GM12878 (cell line): ENCODE measurements at regions not wholly inside any gene's neighbourhood (a gene's known extent, or its start where the extent isn't known, plus 50 kb on each side); places are given as distances from the start of the nearest gene placed in this dataset.

ENCODE experiments used
- ATAC-seq: fragments of 200-7000 bp; cut with Tn5 transposase; 3 replicates; pipeline ENCODE4 v1.9.1; 2020; ENCODE audit warnings: mild to moderate bottlenecking, moderate library complexity
- BruUV-seq: library from RNA; stranded (reverse); fragments of 400-500 nt; replicated peaks from 2 replicates; lab custom pipeline; 2021; lab: Mats Ljungman, UMichigan
- CTCF ChIA-PET: fragments of 300-600 bp; sonication (Branson Sonifier 250); formaldehyde crosslinking; extraction: SDS; loops from one replicate; lab custom pipeline; 2021; ENCODE audit warnings: inconsistent platforms; lab: Yijun Ruan, JAX
- POLR2A ChIA-PET: fragments of 350-600 bp; formaldehyde crosslinking; extraction: SDS; loops from one replicate; lab custom pipeline; 2021; ENCODE audit warnings: inconsistent platforms; lab: Charles Lee
- RAD21 ChIA-PET: fragments of 300-600 bp; sonication (Branson Sonifier 250); formaldehyde crosslinking; loops from one replicate; lab custom pipeline; 2023; ENCODE audit warnings: antibody characterized with exemption; ENCODE audit not compliant: unreplicated experiment; lab: Charles Lee
- SMC1A ChIA-PET: fragments of 300-600 bp; sonication (Branson Sonifier 250); formaldehyde crosslinking; loops from one replicate; lab custom pipeline; 2023; ENCODE audit not compliant: unreplicated experiment, uncharacterized antibody; lab: Charles Lee
- DNase-seq: peaks from one replicate; pipeline ENCODE4 v3.0.0-alpha.2; 2011; ENCODE audit warnings: low read depth, low spot score
- FAIRE-seq: peaks from 3 replicates; lab custom pipeline; 2011; peaks lifted over from hg19 to GRCh38; lab: Jason Lieb, UNC
- H2AFZ ChIP-seq: 2 replicates; pipeline ENCODE4 v1.6.0; 2011; ENCODE audit warnings: low read depth, low read length, control low read depth; ENCODE audit not compliant: control insufficient read depth
- H3K27ac ChIP-seq: 2 replicates; pipeline ENCODE4 v1.5.1; 2011; ENCODE audit warnings: control low read depth; ENCODE audit not compliant: control insufficient read depth, insufficient read depth
- H3K27me3 ChIP-seq, 2 experiments: replicated peaks in 1 of 2; 2 replicates each; pipeline versions ENCODE4 v1.6.0 to v1.6.1; 2011; ENCODE audit warnings: low read length in 1 of 2; ENCODE audit not compliant: control insufficient read depth in 2 of 2, insufficient read depth in 2 of 2
- H3K36me3 ChIP-seq, 2 experiments: 2 replicates each; pipeline ENCODE4 v1.5.1; 2011; ENCODE audit warnings: low read length in 1 of 2; ENCODE audit not compliant: control insufficient read depth in 2 of 2, insufficient read depth in 2 of 2
- H3K4me1 ChIP-seq: 2 replicates; pipeline ENCODE4 v1.6.1; 2011; ENCODE audit warnings: mild to moderate bottlenecking, low read length, moderate library complexity, mixed read lengths; ENCODE audit not compliant: control insufficient read depth, insufficient read depth
- H3K4me2 ChIP-seq: 2 replicates; pipeline ENCODE4 v1.6.0; 2011; ENCODE audit warnings: control low read depth; ENCODE audit not compliant: control insufficient read depth, insufficient read depth
- H3K4me3 ChIP-seq: fragments of 200-600 bp; sonication (generic); 2 replicates; pipeline ENCODE4 v1.5.1; 2016
- H3K79me2 ChIP-seq: 2 replicates; pipeline ENCODE4 v1.6.0; 2011; ENCODE audit warnings: low read length; ENCODE audit not compliant: control insufficient read depth, insufficient read depth
- H3K9ac ChIP-seq: 2 replicates; pipeline ENCODE4 v1.8.0; 2011; ENCODE audit warnings: low read length, control low read depth, mixed read lengths; ENCODE audit not compliant: control insufficient read depth, insufficient read depth
- H3K9me3 ChIP-seq: replicated peaks from 3 replicates; pipeline ENCODE4 v1.5.1; 2011; ENCODE audit warnings: mild to moderate bottlenecking, low read length; ENCODE audit not compliant: control insufficient read depth, insufficient read depth
- H4K20me1 ChIP-seq: 2 replicates; pipeline ENCODE4 v1.6.0; 2011; ENCODE audit not compliant: control insufficient read depth, insufficient read depth
- ASH2L ChIP-seq: fragments of 300-600, 200-600 bp; sonication (generic); IDR thresholded peaks from 2 replicates; pipeline ENCODE4 v1.6.1; 2017; ENCODE audit warnings: low read depth, mild to moderate bottlenecking, borderline replicate concordance
- BHLHE40 ChIP-seq, 2 experiments: fragments of 450-650 bp in 1 of 2; IDR thresholded peaks; 2 replicates each; pipeline ENCODE4 v1.6.1; 2011 to 2017; ENCODE audit warnings: low read depth in 2 of 2, borderline replicate concordance in 1 of 2, improper control_type of control experiment in 1 of 2, low read length in 1 of 2, mild to moderate bottlenecking in 1 of 2
- GABPA ChIP-seq: IDR thresholded peaks from 2 replicates; pipeline ENCODE4 v1.6.1; 2014; ENCODE audit warnings: antibody characterized with exemption, low read depth, mild to moderate bottlenecking, inconsistent platforms
- SREBF2 ChIP-seq: IDR thresholded peaks from 2 replicates; pipeline ENCODE4 v1.6.1; 2012; ENCODE audit warnings: mild to moderate bottlenecking, low read length
- TAF1 ChIP-seq: IDR thresholded peaks from 2 replicates; pipeline ENCODE4 v1.6.1; 2011; ENCODE audit warnings: mild to moderate bottlenecking, low read depth, low read length, borderline replicate concordance
- ZNF24 ChIP-seq: fragments of 450-650 bp; IDR thresholded peaks from 2 replicates; pipeline ENCODE4 v1.6.1; 2017; ENCODE audit warnings: antibody characterized with exemption, mild to moderate bottlenecking
- in situ Hi-C: fragments of 300-500 bp; cut with MboI; formaldehyde crosslinking; loops from 9 replicates; pipeline ENCODE4 v1.14.3; 2018; ENCODE audit warnings: mixed read lengths
- intact Hi-C: fragments of 100-400 bp; cut with micrococcal nuclease; formaldehyde crosslinking; loops from one replicate; pipeline ENCODE4 v1.14.2; 2022; ENCODE audit not compliant: unreplicated experiment
- TF ChIP-seq, protein P1 (sequence below): fragments of 450-650 bp; formaldehyde crosslinking; IDR thresholded peaks from 2 replicates; pipeline ENCODE4 v1.4.0; 2022; ENCODE audit warnings: mild to moderate bottlenecking, moderate library complexity

DNA sequence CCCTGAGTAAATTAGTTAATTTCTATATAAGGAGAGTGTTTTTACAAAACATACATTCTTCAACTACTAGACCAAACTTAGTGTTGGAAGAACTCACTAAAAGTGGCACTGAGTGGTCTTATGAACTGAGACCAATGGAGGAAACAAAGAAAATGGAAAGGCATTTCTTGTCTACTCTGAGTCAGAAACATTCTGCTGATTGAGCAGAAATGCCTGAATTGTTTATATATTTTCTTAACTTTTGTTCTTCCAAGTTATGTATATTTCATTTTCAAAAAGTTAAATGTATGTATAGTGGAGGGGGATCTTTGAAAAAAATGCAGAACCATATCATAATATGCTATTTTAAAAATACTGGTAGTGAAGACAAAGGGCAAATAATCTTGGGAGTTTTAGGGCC lies 320.7 kb downstream of the HGF start:
- H3K9me3 ChIP-seq: no peaks in the 10 kb centered on the region
- H3K4me3 ChIP-seq: no peak overlapping the region
- ChIA-PET CTCF (no interaction called here), POLR2A (no interaction called here), SMC1A (no interaction called here), RAD21 (no interaction called here)
- H3K9ac ChIP-seq: no peak overlapping the region
- H3K36me3 ChIP-seq: no peaks in the 10 kb centered on the region
- H2AFZ ChIP-seq: no peak overlapping the region
- intact Hi-C loops: no loop called here
- no peak for DNase-seq
- in situ Hi-C loops: no loop called here
- no peak for FAIRE-seq
- no TSS peak for BruUV-seq
- no peak for ATAC-seq
- TF ChIP-seq ASH2L: no peak
- TF ChIP-seq ZNF24: no peak
- TF ChIP-seq GABPA: no peak
- TF ChIP-seq BHLHE40 (IDR thresholded peaks at IDR 0.05; ENCODE audit: borderline replicate concordance in 1 of 2, low read depth in 2 of 2, low read length in 1 of 2): no peak
- TF ChIP-seq, protein P1, sequence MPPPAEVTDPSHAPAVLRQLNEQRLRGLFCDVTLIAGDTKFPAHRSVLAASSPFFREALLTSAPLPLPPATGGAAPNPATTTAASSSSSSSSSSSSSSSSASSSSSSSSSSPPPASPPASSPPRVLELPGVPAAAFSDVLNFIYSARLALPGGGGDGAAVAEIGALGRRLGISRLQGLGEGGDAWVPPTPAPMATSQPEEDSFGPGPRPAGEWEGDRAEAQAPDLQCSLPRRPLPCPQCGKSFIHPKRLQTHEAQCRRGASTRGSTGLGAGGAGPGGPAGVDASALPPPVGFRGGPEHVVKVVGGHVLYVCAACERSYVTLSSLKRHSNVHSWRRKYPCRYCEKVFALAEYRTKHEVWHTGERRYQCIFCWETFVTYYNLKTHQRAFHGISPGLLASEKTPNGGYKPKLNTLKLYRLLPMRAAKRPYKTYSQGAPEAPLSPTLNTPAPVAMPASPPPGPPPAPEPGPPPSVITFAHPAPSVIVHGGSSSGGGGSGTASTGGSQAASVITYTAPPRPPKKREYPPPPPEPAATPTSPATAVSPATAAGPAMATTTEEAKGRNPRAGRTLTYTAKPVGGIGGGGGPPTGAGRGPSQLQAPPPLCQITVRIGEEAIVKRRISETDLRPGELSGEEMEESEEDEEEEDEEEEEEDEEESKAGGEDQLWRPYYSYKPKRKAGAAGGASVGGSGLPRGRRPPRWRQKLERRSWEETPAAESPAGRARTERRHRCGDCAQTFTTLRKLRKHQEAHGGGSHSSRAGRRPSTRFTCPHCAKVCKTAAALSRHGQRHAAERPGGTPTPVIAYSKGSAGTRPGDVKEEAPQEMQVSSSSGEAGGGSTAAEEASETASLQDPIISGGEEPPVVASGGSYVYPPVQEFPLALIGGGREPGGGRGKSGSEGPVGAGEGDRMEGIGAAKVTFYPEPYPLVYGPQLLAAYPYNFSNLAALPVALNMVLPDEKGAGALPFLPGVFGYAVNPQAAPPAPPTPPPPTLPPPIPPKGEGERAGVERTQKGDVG (CRISPR knock-in tag): no peak
- no peak for TF ChIP-seq TAF1
- no peak for TF ChIP-seq SREBF2
- no peaks in the 10 kb centered on the region for H4K20me1 ChIP-seq
- H3K79me2 ChIP-seq: no peaks in the 10 kb centered on the region
- no peaks in the 10 kb centered on the region for H3K27me3 ChIP-seq
- no peak overlapping the region for H3K27ac ChIP-seq
- no peaks in the 10 kb centered on the region for H3K4me1 ChIP-seq
- H3K4me2 ChIP-seq: no peak overlapping the region
